HCT116 (cell line): ENCODE measurements at regions not wholly inside any gene's neighbourhood (a gene's known extent, or its start where the extent isn't known, plus 50 kb on each side); places are given as distances from the start of the nearest gene placed in this dataset.

Experiments
- ATAC-seq: fragments of 200-7000 bp; cut with Tn5 transposase; 2 replicates; pipeline ENCODE4 v1.9.1; 2020; ENCODE audit warnings: mild to moderate bottlenecking, moderate library complexity
- BruUV-seq: library from RNA; stranded (reverse); fragments of 400-500 nt; replicated peaks from 2 replicates; lab custom pipeline; 2021; lab: Mats Ljungman, UMichigan
- CTCF ChIA-PET: fragments of 300-600 bp; sonication (Branson Sonifier 250); formaldehyde crosslinking; loops from one replicate; lab custom pipeline; 2021; ENCODE audit warnings: antibody characterized with exemption; lab: Charles Lee
- POLR2A ChIA-PET: fragments of 300-600, 350-600 bp; sonication (Branson Sonifier 250); formaldehyde crosslinking; loops from one replicate; lab custom pipeline; 2021; ENCODE audit warnings: antibody characterized with exemption; lab: Charles Lee
- RAD21 ChIA-PET, 2 experiments: fragments of 300-600 bp; sonication (Branson Sonifier 250); formaldehyde crosslinking; loops; one replicate each; lab custom pipeline; 2023; ENCODE audit warnings: low total read pairs in 2 of 2; ENCODE audit not compliant: uncharacterized antibody in 2 of 2, unreplicated experiment in 2 of 2, low non-redundant PET in 1 of 2; lab: Charles Lee
- DNase-seq: peaks from one replicate; pipeline ENCODE4 v3.0.0-alpha.2; 2010; ENCODE audit warnings: low read depth, low spot score
- H2AFZ ChIP-seq: fragments of 200-600 bp; shearing (Covaris generic), sonication (generic); 2 replicates; pipeline ENCODE4 v1.6.1; 2017; ENCODE audit warnings: low read depth, mixed run types, mixed read lengths, antibody characterized with exemption, low read length; ENCODE audit not compliant: poor library complexity, severe bottlenecking
- H3K27ac ChIP-seq: 2 replicates; pipeline ENCODE4 v1.5.1; 2012; ENCODE audit warnings: low read depth, low read length
- H3K27me3 ChIP-seq: fragments of 200-600 bp; sonication (generic); 2 replicates; pipeline ENCODE4 v1.6.1; 2016; ENCODE audit warnings: mixed run types, low read length, mixed read lengths; ENCODE audit not compliant: insufficient read depth
- H3K36me3 ChIP-seq, 2 experiments: fragments of 200-500 bp in 1 of 2; fragments of 200-600 bp in 1 of 2; sonication (Bioruptor generic) in 1 of 2; sonication (generic) in 1 of 2; 2 replicates each; pipeline versions ENCODE4 v1.5.1 to v1.6.1; 2014 to 2016; ENCODE audit warnings: low read length in 2 of 2, inconsistent platforms in 1 of 2, mixed read lengths in 1 of 2, mixed run types in 1 of 2; ENCODE audit not compliant: insufficient read depth in 2 of 2, control insufficient read depth in 1 of 2
- H3K4me1 ChIP-seq, 2 experiments: fragments of 200-600 bp in 1 of 2; sonication (generic) in 1 of 2; 2 replicates each; pipeline versions ENCODE4 v1.5.1 to v1.6.1; 2012 to 2017; ENCODE audit warnings: low read length in 2 of 2, inconsistent platforms in 1 of 2, mild to moderate bottlenecking in 1 of 2, mixed read lengths in 1 of 2, mixed run types in 1 of 2, moderate library complexity in 1 of 2; ENCODE audit not compliant: insufficient read depth in 2 of 2, control insufficient read depth in 1 of 2
- H3K4me2 ChIP-seq: fragments of 200-600 bp; sonication (generic); 2 replicates; pipeline ENCODE4 v1.6.1; 2017; ENCODE audit warnings: mixed run types, low read length, mixed read lengths
- H3K4me3 ChIP-seq, 2 experiments: fragments of 200-600 bp in 1 of 2; sonication (generic) in 1 of 2; replicated peaks in 1 of 2; 2 replicates each; pipeline ENCODE4 v1.5.1; 2011 to 2016; ENCODE audit warnings: low read length in 2 of 2, control low read depth in 1 of 2, low read depth in 1 of 2, mild to moderate bottlenecking in 1 of 2, mixed read lengths in 1 of 2, mixed run types in 1 of 2
- H3K79me2 ChIP-seq: fragments of 200-600 bp; sonication (generic); 2 replicates; pipeline ENCODE4 v1.6.1; 2017; ENCODE audit warnings: mild to moderate bottlenecking, mixed run types, low read length, moderate library complexity, mixed read lengths; ENCODE audit not compliant: insufficient read depth
- H3K9ac ChIP-seq: fragments of 200-600 bp; sonication (generic); 2 replicates; pipeline ENCODE4 v1.6.1; 2016; ENCODE audit warnings: low read length, mixed read lengths
- H3K9me2 ChIP-seq: fragments of 200-600 bp; sonication (generic), shearing (Covaris generic); 2 replicates; pipeline ENCODE4 v1.6.1; 2017; ENCODE audit warnings: mixed run types, mild to moderate bottlenecking, moderate library complexity; ENCODE audit not compliant: insufficient read depth
- H3K9me3 ChIP-seq, 2 experiments: fragments of 200-500 bp in 1 of 2; fragments of 200-600 bp in 1 of 2; sonication (Bioruptor generic) in 1 of 2; sonication (generic) in 1 of 2; 2 replicates each; pipeline ENCODE4 v1.6.1; 2014 to 2017; ENCODE audit warnings: low read length in 2 of 2, mixed read lengths in 2 of 2, inconsistent platforms in 1 of 2, low read depth in 1 of 2, mild to moderate bottlenecking in 1 of 2, mixed run types in 1 of 2, moderate library complexity in 1 of 2; ENCODE audit not compliant: control insufficient read depth in 1 of 2, insufficient read depth in 1 of 2
- H4K20me1 ChIP-seq: fragments of 200-600 bp; sonication (generic), shearing (Covaris generic); 2 replicates; pipeline ENCODE4 v1.6.1; 2017; ENCODE audit warnings: mixed run types, mild to moderate bottlenecking, moderate library complexity; ENCODE audit not compliant: insufficient read depth
- CEBPB ChIP-seq: IDR thresholded peaks from 2 replicates; pipeline ENCODE4 v1.6.1; 2012; ENCODE audit warnings: low read depth
- EZH2 ChIP-seq: fragments of 200-600 bp; sonication (generic); IDR thresholded peaks from 2 replicates; pipeline ENCODE4 v1.6.1; 2017; ENCODE audit warnings: antibody characterized with exemption, mixed run types
- EZH2phosphoT487 ChIP-seq: fragments of 200-600 bp; IDR thresholded peaks from 2 replicates; pipeline ENCODE4 v1.6.1; 2018; ENCODE audit warnings: antibody characterized with exemption, borderline replicate concordance
- FOSL1 ChIP-seq: IDR thresholded peaks from 2 replicates; pipeline ENCODE4 v1.6.1; 2012; ENCODE audit warnings: low read depth
- JUND ChIP-seq: IDR thresholded peaks from 2 replicates; pipeline ENCODE4 v1.6.1; 2012
- POLR2AphosphoS5 ChIP-seq: IDR thresholded peaks from 2 replicates; pipeline ENCODE4 v1.6.1; 2011; ENCODE audit warnings: mild to moderate bottlenecking, low read depth, low read length, moderate library complexity
- SP1 ChIP-seq: IDR thresholded peaks from 2 replicates; pipeline ENCODE4 v1.6.1; 2012; ENCODE audit warnings: low read depth
- ZFX ChIP-seq: fragments of 450-650 bp; IDR thresholded peaks from 2 replicates; pipeline ENCODE4 v1.6.1; 2017
- intact Hi-C: fragments of 100-400 bp; cut with micrococcal nuclease; formaldehyde crosslinking; loops from 2 replicates; pipeline ENCODE4 v1.10.0; 2022
- TF ChIP-seq, protein P1 (sequence below): IDR thresholded peaks from 2 replicates; pipeline ENCODE4 v1.6.1; 2012
- TF ChIP-seq, protein P2 (sequence below): IDR thresholded peaks from 2 replicates; pipeline ENCODE4 v1.6.1; 2012; ENCODE audit warnings: low read depth

DNA sequence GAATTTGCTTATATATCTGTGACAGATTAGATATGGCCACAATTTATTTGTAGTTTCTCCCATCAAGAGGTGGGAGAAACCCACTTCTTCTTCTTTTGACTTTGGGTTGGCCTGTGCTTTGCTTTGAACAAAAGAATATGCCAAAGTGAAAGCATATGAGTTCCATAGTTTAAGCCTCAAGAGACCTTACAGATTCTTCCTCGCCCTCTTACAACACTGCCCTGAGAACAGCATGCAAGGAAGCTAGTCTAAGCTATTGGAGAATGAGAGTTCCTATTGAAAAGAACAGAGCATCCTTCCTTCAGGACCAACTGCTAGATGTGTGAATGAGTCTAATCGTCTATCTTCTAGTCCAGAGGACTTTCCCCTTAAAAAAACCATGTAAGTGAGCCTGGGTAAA is 394.8 kb downstream of the TUSC7 start:
- no peaks in the 10 kb centered on the region for H3K9me2 ChIP-seq
- TF ChIP-seq, protein P1, sequence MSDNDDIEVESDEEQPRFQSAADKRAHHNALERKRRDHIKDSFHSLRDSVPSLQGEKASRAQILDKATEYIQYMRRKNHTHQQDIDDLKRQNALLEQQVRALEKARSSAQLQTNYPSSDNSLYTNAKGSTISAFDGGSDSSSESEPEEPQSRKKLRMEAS = no peak
- TF ChIP-seq CEBPB = no peak
- TF ChIP-seq, protein P2, sequence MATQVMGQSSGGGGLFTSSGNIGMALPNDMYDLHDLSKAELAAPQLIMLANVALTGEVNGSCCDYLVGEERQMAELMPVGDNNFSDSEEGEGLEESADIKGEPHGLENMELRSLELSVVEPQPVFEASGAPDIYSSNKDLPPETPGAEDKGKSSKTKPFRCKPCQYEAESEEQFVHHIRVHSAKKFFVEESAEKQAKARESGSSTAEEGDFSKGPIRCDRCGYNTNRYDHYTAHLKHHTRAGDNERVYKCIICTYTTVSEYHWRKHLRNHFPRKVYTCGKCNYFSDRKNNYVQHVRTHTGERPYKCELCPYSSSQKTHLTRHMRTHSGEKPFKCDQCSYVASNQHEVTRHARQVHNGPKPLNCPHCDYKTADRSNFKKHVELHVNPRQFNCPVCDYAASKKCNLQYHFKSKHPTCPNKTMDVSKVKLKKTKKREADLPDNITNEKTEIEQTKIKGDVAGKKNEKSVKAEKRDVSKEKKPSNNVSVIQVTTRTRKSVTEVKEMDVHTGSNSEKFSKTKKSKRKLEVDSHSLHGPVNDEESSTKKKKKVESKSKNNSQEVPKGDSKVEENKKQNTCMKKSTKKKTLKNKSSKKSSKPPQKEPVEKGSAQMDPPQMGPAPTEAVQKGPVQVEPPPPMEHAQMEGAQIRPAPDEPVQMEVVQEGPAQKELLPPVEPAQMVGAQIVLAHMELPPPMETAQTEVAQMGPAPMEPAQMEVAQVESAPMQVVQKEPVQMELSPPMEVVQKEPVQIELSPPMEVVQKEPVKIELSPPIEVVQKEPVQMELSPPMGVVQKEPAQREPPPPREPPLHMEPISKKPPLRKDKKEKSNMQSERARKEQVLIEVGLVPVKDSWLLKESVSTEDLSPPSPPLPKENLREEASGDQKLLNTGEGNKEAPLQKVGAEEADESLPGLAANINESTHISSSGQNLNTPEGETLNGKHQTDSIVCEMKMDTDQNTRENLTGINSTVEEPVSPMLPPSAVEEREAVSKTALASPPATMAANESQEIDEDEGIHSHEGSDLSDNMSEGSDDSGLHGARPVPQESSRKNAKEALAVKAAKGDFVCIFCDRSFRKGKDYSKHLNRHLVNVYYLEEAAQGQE = no peak
- TF ChIP-seq EZH2phosphoT487 = no peak
- no peak for TF ChIP-seq JUND
- no peak for TF ChIP-seq SP1
- TF ChIP-seq POLR2AphosphoS5 = no peak
- no peak for TF ChIP-seq EZH2
- no peak for TF ChIP-seq FOSL1
- no peak for TF ChIP-seq ZFX
- TF ChIP-seq, all 23 proteins: peak for 0
- no peak for DNase-seq
- Histone ChIP-seq H3K4me3 (no peak overlapping the region), H3K79me2 (no peaks in the 10 kb centered on the region), H3K4me1 (no peaks in the 10 kb centered on the region), H3K36me3 (no peaks in the 10 kb centered on the region), H3K9me3 (no peaks in the 10 kb centered on the region; a peak in 1 of 4 replicates), H3K27ac (no peak overlapping the region), H4K20me1 (no peaks in the 10 kb centered on the region), H3K4me2 (no peak overlapping the region), H3K9ac (no peak overlapping the region), H2AFZ (no peak overlapping the region), H3K27me3 (peaks cover 5% of the 10 kb centered on the region; the same call in 1 of the 2 replicates)
- ChIA-PET CTCF (no interaction called here), POLR2A (no interaction called here), RAD21 (no interaction called here)
- no TSS peak for BruUV-seq
- intact Hi-C loops = no loop called here
- no peak for ATAC-seq
